ENCODE measurements at regions not wholly inside any gene's neighbourhood (a gene's known extent, or its start where the extent isn't known, plus 50 kb on each side); places are given as distances from the start of the nearest gene placed in this dataset.

- DNase-seq = no peak
These were observed 70.9 kb upstream of the PCGF5 start for GRCh38 chr10:91149550-91149949.

GRCh38 chr10:91150631-91151030 is 69.8 kb upstream of the PCGF5 start:
- no peak for DNase-seq

GRCh38 chr10:91153508-91153907 is 67.0 kb upstream of the PCGF5 start:
- DNase-seq = no peak

GRCh38 chr10:91154842-91155241 is 65.6 kb upstream of the PCGF5 start:
- DNase-seq = no peak

GRCh38 chr10:91156196-91156595 is 64.3 kb upstream of the PCGF5 start:
- no peak for DNase-seq

GRCh38 chr10:91159254-91159783 is 61.1 kb upstream of the PCGF5 start:
- DNase-seq = no peak

- no peak for DNase-seq
These were observed 58.4 kb upstream of the PCGF5 start for GRCh38 chr10:91162050-91162494.

- DNase-seq = peak; percentile 27
These were observed 57.8 kb upstream of the PCGF5 start for GRCh38 chr10:91162495-91163268.

- peak; percentile 49 for DNase-seq
These were observed 57.1 kb upstream of the PCGF5 start for GRCh38 chr10:91163269-91163868.

- DNase-seq = no peak
These were observed 56.5 kb upstream of the PCGF5 start for GRCh38 chr10:91163869-91164474.

GRCh38 chr10:91164520-91165065 is 55.9 kb upstream of the PCGF5 start:
- DNase-seq = no peak

- no peak for DNase-seq
These were observed 53.1 kb upstream of the PCGF5 start for GRCh38 chr10:91167406-91167805.

- no peak for DNase-seq
These were observed 50.0 kb upstream of the PCGF5 start for GRCh38 chr10:91170418-91170817.

Measured in NCI-H2171 treated with DMSO at 0.1 percent for 48 hours (cell line).